Activated B cell treated with CpG ODN at 0.5 μM for 24 hours (primary cell): ENCODE measurements at regions not wholly inside any gene's neighbourhood (a gene's known extent, or its start where the extent isn't known, plus 50 kb on each side); places are given as distances from the start of the nearest gene placed in this dataset.

Experiments used
- ATAC-seq: fragments of 200-7000 bp; cut with Tn5 transposase; one replicate; pipeline ENCODE4 v1.10.0; 2021; ENCODE audit warnings: low read depth, mild to moderate bottlenecking, moderate library complexity
- CTCF ChIA-PET: fragments of 350-600 bp; sonication (Branson Sonifier 250); formaldehyde crosslinking; loops from one replicate; lab custom pipeline; 2021; ENCODE audit warnings: antibody characterized with exemption; lab: Charles Lee
- POLR2A ChIA-PET: fragments of 350-600 bp; sonication (Branson Sonifier 250); formaldehyde crosslinking; loops from one replicate; lab custom pipeline; 2021; ENCODE audit warnings: antibody characterized with exemption; lab: Charles Lee
- DNase-seq: peaks from one replicate; pipeline ENCODE4 v3.0.0; 2022
- H3K27ac Mint-ChIP-seq: one replicate; pipeline ENCODE4 v1.8.0; 2020; ENCODE audit warnings: mixed read lengths
- H3K27me3 Mint-ChIP-seq: one replicate; pipeline ENCODE4 v1.8.0; 2021; ENCODE audit warnings: mixed read lengths
- H3K36me3 Mint-ChIP-seq: one replicate; pipeline ENCODE4 v1.8.0; 2021; ENCODE audit warnings: low read depth, mixed read lengths
- H3K4me1 Mint-ChIP-seq: one replicate; pipeline ENCODE4 v1.8.0; 2021; ENCODE audit warnings: mixed read lengths
- H3K4me3 Mint-ChIP-seq: one replicate; pipeline ENCODE4 v1.8.0; 2020; ENCODE audit warnings: mild to moderate bottlenecking, mixed read lengths
- H3K9me3 Mint-ChIP-seq: one replicate; pipeline ENCODE4 v1.8.0; 2020; ENCODE audit warnings: mixed read lengths
- CTCF ChIP-seq: fragments of 200-600 bp; IDR thresholded peaks from one replicate; pipeline ENCODE4 v1.8.0; 2022; ENCODE audit warnings: antibody characterized with exemption, mild to moderate bottlenecking
- intact Hi-C: fragments of 100-400 bp; cut with micrococcal nuclease; formaldehyde crosslinking; loops from one replicate; pipeline ENCODE4 v1.15.1; 2024

DNA sequence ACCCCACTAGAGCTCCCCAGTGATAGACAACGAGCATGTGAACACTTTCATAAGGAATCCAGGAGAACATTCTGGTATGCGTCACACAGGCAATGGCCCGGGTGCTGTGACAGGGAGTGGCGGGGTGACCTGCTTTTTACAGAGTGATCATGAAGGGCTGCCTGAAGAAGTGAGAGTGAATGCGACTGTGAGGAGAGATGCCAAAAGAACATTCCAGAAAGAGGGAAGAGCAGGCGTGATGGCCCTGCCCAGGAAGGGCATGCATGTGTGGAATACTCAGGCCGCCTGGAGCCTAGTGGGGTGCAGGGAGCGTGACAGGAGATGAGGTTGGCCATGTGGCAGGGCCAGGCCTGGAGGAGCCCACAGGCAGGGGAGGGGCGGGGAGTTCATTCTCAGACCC is 53.8 kb downstream of the FZD10 start:
- CTCF ChIA-PET: no interaction called here
- peaks cover 16% of the 10 kb centered on the region for H3K9me3 Mint-ChIP-seq
- DNase-seq (no peak), ATAC-seq (no peak)
- no peaks in the 10 kb centered on the region for H3K36me3 Mint-ChIP-seq
- POLR2A ChIA-PET: no interaction called here
- no peaks in the 10 kb centered on the region for H3K4me1 Mint-ChIP-seq
- intact Hi-C loops: no loop called here
- no peak overlapping the region for H3K27ac Mint-ChIP-seq
- no peaks in the 10 kb centered on the region for H3K27me3 Mint-ChIP-seq
- no peak for TF ChIP-seq CTCF
- H3K4me3 Mint-ChIP-seq: no peak overlapping the region

DNA sequence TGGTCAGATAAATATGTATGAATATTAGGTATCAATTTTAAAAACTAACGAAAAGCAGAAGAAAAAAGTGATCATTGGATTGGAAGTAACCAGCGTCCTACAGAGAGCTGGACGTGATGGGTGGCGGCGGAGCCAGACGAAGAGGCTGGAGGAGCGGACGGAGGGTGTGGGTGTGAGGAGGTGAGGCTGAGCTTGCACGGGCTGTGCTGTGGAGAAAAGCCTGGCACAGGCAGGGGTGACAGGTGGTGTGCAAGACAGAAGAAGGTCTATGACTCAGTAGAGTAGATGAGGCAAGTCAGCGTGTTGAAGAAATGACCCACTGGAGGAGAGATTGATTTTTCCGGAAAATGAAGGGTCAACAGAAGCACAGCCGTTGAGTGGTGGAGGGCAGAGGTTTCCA is 56.4 kb downstream of the FZD10 start:
- Mint-ChIP-seq H3K36me3 (no peaks in the 10 kb centered on the region), H3K4me1 (no peaks in the 10 kb centered on the region), H3K27ac (no peak overlapping the region), H3K9me3 (peaks cover 14% of the 10 kb centered on the region), H3K4me3 (no peak overlapping the region), H3K27me3 (no peaks in the 10 kb centered on the region)
- POLR2A ChIA-PET: no interaction called here
- DNase-seq (no peak), ATAC-seq (no peak)
- CTCF ChIA-PET: no interaction called here
- intact Hi-C loops: no loop called here
- TF ChIP-seq CTCF: no peak

DNA sequence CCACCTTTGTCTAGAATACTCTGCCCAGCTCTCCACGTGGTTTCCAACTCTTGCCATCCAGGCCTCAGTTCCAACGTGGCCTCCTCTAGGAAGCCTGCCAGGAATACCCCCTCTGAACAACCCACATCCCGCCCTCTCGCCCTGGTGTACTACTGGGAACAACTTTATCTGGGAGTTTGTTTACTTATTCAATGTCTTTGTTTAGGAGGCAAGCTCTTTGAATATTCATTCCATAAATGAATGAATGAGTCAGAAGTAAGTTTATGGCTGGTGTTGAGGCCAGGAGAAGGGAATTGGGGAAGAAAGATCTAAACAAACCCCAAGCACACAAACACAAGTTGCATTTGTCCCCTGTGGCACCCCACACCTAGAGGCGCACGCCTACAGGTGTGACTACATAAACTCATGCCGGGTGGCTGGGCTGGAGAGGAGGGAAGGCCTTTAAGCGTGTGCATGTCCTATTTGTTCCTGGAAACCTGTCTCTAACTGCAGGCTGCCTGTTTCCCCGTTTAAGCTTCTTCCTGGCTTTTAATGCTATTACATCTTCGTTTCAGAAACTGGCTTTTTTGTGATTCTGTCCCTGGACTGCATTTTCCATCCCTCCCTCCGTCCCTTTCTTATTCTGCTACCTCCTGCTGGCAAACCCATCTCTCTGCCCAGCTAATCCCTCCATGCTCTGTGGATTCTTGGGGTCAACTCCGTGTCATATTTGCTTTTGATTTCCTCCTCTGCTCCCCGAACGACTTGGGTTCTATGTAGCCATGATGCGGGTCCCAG is 57.9 kb downstream of the FZD10 start:
- DNase-seq (no peak), ATAC-seq (no peak)
- ChIA-PET CTCF (no interaction called here), POLR2A (no interaction called here)
- no peaks in the 10 kb centered on the region for H3K4me1 Mint-ChIP-seq
- no peak overlapping the region for H3K4me3 Mint-ChIP-seq
- H3K27me3 Mint-ChIP-seq: no peaks in the 10 kb centered on the region
- H3K9me3 Mint-ChIP-seq: peaks cover 11% of the 10 kb centered on the region
- no peaks in the 10 kb centered on the region for H3K36me3 Mint-ChIP-seq
- no peak for TF ChIP-seq CTCF
- intact Hi-C loops: loop anchor here (10.0 kb wide), 1 partner anchor 65 kb away; no protein-coding TSS in a partner anchor
- no peak overlapping the region for H3K27ac Mint-ChIP-seq

GRCh38 chr12:130220706-130221100 is 58.4 kb downstream of the FZD10 start:
- POLR2A ChIA-PET: no interaction called here
- Mint-ChIP-seq H3K27me3 (no peaks in the 10 kb centered on the region), H3K4me3 (no peak overlapping the region), H3K36me3 (no peaks in the 10 kb centered on the region), H3K9me3 (peaks cover 11% of the 10 kb centered on the region), H3K4me1 (no peaks in the 10 kb centered on the region), H3K27ac (no peak overlapping the region)
- no peak for DNase-seq
- CTCF ChIA-PET: no interaction called here
- no peak for TF ChIP-seq CTCF
- ATAC-seq: no peak
- intact Hi-C loops: loop anchor here (10.0 kb wide), 1 partner anchor 64 kb away; no protein-coding TSS in a partner anchor

GRCh38 chr12:130222519-130223218 is 60.4 kb downstream of the FZD10 start:
- ChIA-PET POLR2A (no interaction called here), CTCF (no interaction called here)
- H3K36me3 Mint-ChIP-seq: no peaks in the 10 kb centered on the region
- no peak for DNase-seq
- no peak overlapping the region for H3K27ac Mint-ChIP-seq
- no peak for ATAC-seq
- intact Hi-C loops: loop anchor here (10.0 kb wide), 1 partner anchor 62 kb away; no protein-coding TSS in a partner anchor
- no peaks in the 10 kb centered on the region for H3K4me1 Mint-ChIP-seq
- H3K9me3 Mint-ChIP-seq: peaks cover 7% of the 10 kb centered on the region
- no peak overlapping the region for H3K4me3 Mint-ChIP-seq
- H3K27me3 Mint-ChIP-seq: no peaks in the 10 kb centered on the region
- TF ChIP-seq CTCF: no peak
